Astrocyte (in vitro differentiated cells and primary cell): ENCODE measurements at regions not wholly inside any gene's neighbourhood (a gene's known extent, or its start where the extent isn't known, plus 50 kb on each side); places are given as distances from the start of the nearest gene placed in this dataset.

Source experiments
- DNase-seq: peaks from one replicate; pipeline ENCODE4 v3.0.0-alpha.2; 2010; ENCODE audit warnings: low read depth
- FAIRE-seq: peaks from 2 replicates; lab custom pipeline; 2011; peaks lifted over from hg19 to GRCh38; lab: Jason Lieb, UNC
- H2AFZ ChIP-seq: 2 replicates; pipeline ENCODE4 v1.6.0; 2012; ENCODE audit warnings: low read depth, low read length, inconsistent platforms
- H3K27ac ChIP-seq: 2 replicates; pipeline ENCODE4 v1.5.1; 2011; ENCODE audit warnings: low read depth, low read length, inconsistent platforms
- H3K27me3 ChIP-seq: 2 replicates; pipeline ENCODE4 v1.6.0; 2011; ENCODE audit warnings: low read length, inconsistent platforms; ENCODE audit not compliant: insufficient read depth
- H3K36me3 ChIP-seq: 2 replicates; pipeline ENCODE4 v1.5.1; 2011; ENCODE audit warnings: low read length, inconsistent platforms; ENCODE audit not compliant: insufficient read depth
- H3K4me1 ChIP-seq: 2 replicates; pipeline ENCODE4 v1.5.1; 2011; ENCODE audit warnings: low read length, inconsistent platforms; ENCODE audit not compliant: insufficient read depth
- H3K4me2 ChIP-seq: 2 replicates; pipeline ENCODE4 v1.6.0; 2012; ENCODE audit warnings: low read length, inconsistent platforms
- H3K4me3 ChIP-seq: 2 replicates; pipeline ENCODE4 v1.5.1; 2011; ENCODE audit warnings: low read depth, mild to moderate bottlenecking, low read length, inconsistent platforms; ENCODE audit not compliant: insufficient read depth
- H3K79me2 ChIP-seq: 2 replicates; pipeline ENCODE4 v1.6.0; 2012; ENCODE audit warnings: mild to moderate bottlenecking, low read length, inconsistent platforms; ENCODE audit not compliant: insufficient read depth
- H3K9ac ChIP-seq: 2 replicates; pipeline ENCODE4 v1.6.0; 2012; ENCODE audit warnings: mild to moderate bottlenecking, low read length, inconsistent platforms
- H3K9me3 ChIP-seq: 2 replicates; pipeline ENCODE4 v1.5.1; 2012; ENCODE audit warnings: low read depth, mild to moderate bottlenecking, low read length, inconsistent platforms; ENCODE audit not compliant: insufficient read depth
- H4K20me1 ChIP-seq: 2 replicates; pipeline ENCODE4 v1.6.0; 2012; ENCODE audit warnings: low read length, inconsistent platforms; ENCODE audit not compliant: insufficient read depth
- H3K27ac Mint-ChIP-seq: one replicate; pipeline ENCODE4 v1.8.0; 2021; ENCODE audit warnings: mild to moderate bottlenecking, mixed read lengths; ENCODE audit not compliant: unreplicated experiment
- H3K27me3 Mint-ChIP-seq: one replicate; pipeline ENCODE4 v1.8.0; 2021; ENCODE audit warnings: low read depth, mixed read lengths; ENCODE audit not compliant: unreplicated experiment
- H3K36me3 Mint-ChIP-seq: one replicate; pipeline ENCODE4 v1.8.0; 2021; ENCODE audit warnings: low read depth, mixed read lengths; ENCODE audit not compliant: unreplicated experiment
- H3K4me1 Mint-ChIP-seq: one replicate; pipeline ENCODE4 v1.8.0; 2021; ENCODE audit warnings: low read depth, mixed read lengths; ENCODE audit not compliant: unreplicated experiment
- H3K4me3 Mint-ChIP-seq: one replicate; pipeline ENCODE4 v1.8.0; 2021; ENCODE audit warnings: mild to moderate bottlenecking, moderate library complexity, mixed read lengths; ENCODE audit not compliant: unreplicated experiment
- H3K9me3 Mint-ChIP-seq: one replicate; pipeline ENCODE4 v1.8.0; 2021; ENCODE audit warnings: mild to moderate bottlenecking, mixed read lengths; ENCODE audit not compliant: unreplicated experiment
- CTCF ChIP-seq: IDR thresholded peaks from 2 replicates; pipeline ENCODE4 v1.5.1; 2011; ENCODE audit warnings: low read depth, mild to moderate bottlenecking, inconsistent platforms, low read length, moderate library complexity; ENCODE audit not compliant: insufficient read depth
- EZH2 ChIP-seq: IDR thresholded peaks from 2 replicates; pipeline ENCODE4 v1.6.1; 2012; ENCODE audit warnings: mild to moderate bottlenecking, low read length, inconsistent platforms; ENCODE audit not compliant: insufficient read depth

- no peak overlapping the region for H3K4me3 ChIP-seq
- no peaks in the 10 kb centered on the region for H3K9me3 Mint-ChIP-seq
- H4K20me1 ChIP-seq, result no peaks in the 10 kb centered on the region
- H3K27me3 ChIP-seq, result no peaks in the 10 kb centered on the region
- no peak overlapping the region for H3K27ac ChIP-seq
- H3K4me2 ChIP-seq, result no peak overlapping the region
- H3K79me2 ChIP-seq, result no peaks in the 10 kb centered on the region
- TF ChIP-seq EZH2, result no peak
- no peak for TF ChIP-seq CTCF
- H3K27ac Mint-ChIP-seq, result no peak overlapping the region
- peaks cover 5% of the 10 kb centered on the region for H3K27me3 Mint-ChIP-seq
- no peaks in the 10 kb centered on the region for H3K36me3 Mint-ChIP-seq
- no peaks in the 10 kb centered on the region for H3K4me1 Mint-ChIP-seq
- no peak for FAIRE-seq
- peaks cover 7% of the 10 kb centered on the region for H3K9me3 ChIP-seq
- H3K36me3 ChIP-seq, result no peaks in the 10 kb centered on the region
- DNase-seq, result no peak
- H3K4me1 ChIP-seq, result no peaks in the 10 kb centered on the region
- no peak overlapping the region for H3K4me3 Mint-ChIP-seq
- H3K9ac ChIP-seq, result no peak overlapping the region
- no peak overlapping the region for H2AFZ ChIP-seq
Observed at GRCh38 chr5:7218141-7218540, 177.8 kb upstream of the ADCY2 start.

GRCh38 chr5:7220156-7220555, 175.8 kb upstream of the ADCY2 start:
- Mint-ChIP-seq H3K4me3 (no peak overlapping the region), H3K27me3 (peaks cover 5% of the 10 kb centered on the region)

More at GRCh38 chr5:7220156-7220555, 175.8 kb upstream of the ADCY2 start:
- Histone ChIP-seq H3K4me1 (no peaks in the 10 kb centered on the region), H3K36me3 (no peaks in the 10 kb centered on the region), H3K4me3 (no peak overlapping the region), H2AFZ (no peak overlapping the region), H3K9me3 (peaks cover 7% of the 10 kb centered on the region), H3K4me2 (no peak overlapping the region), H3K27ac (no peak overlapping the region), H3K79me2 (no peaks in the 10 kb centered on the region), H3K27me3 (no peaks in the 10 kb centered on the region), H3K9ac (no peak overlapping the region), H4K20me1 (no peaks in the 10 kb centered on the region)
- DNase-seq, result no peak
- no peak overlapping the region for H3K27ac Mint-ChIP-seq
- H3K36me3 Mint-ChIP-seq, result no peaks in the 10 kb centered on the region
- no peaks in the 10 kb centered on the region for H3K9me3 Mint-ChIP-seq
- TF ChIP-seq CTCF, result no peak
- TF ChIP-seq EZH2, result no peak
- H3K4me1 Mint-ChIP-seq, result no peaks in the 10 kb centered on the region
- no peak for FAIRE-seq
